Esophagus squamous epithelium (tissue), 5 donors: ENCODE measurements at regions not wholly inside any gene's neighbourhood (a gene's known extent, or its start where the extent isn't known, plus 50 kb on each side); places are given as distances from the start of the nearest gene placed in this dataset.

Source experiments
- DNase-seq: peaks from one replicate; lab custom pipeline; 2025; lab: John Stamatoyannopoulos, UW
- H3K27ac ChIP-seq, 4 donors: fragments of 200-600 bp; sonication (generic); one replicate each; pipeline ENCODE4 v1.5.1; 2016 to 2019; ENCODE audit warnings: mild to moderate bottlenecking in 1 of 4
- H3K27me3 ChIP-seq, 4 donors: fragments of 200-600 bp; sonication (generic); 1 replicate in 3 of 4; 2 replicates in 1 of 4; pipeline versions ENCODE4 v1.5.1 to v1.6.0; 2017 to 2021; ENCODE audit warnings: antibody characterized with exemption in 1 of 4
- H3K36me3 ChIP-seq, 3 donors: fragments of 200-600 bp; sonication (generic); one replicate each; pipeline ENCODE4 v1.5.1; 2016 to 2019
- H3K4me1 ChIP-seq, 3 donors: fragments of 200-600 bp; sonication (generic); one replicate each; pipeline ENCODE4 v1.5.1; 2017 to 2019
- H3K4me3 ChIP-seq, 4 donors: fragments of 200-600 bp; sonication (generic); 1 replicate in 3 of 4; 2 replicates in 1 of 4; pipeline ENCODE4 v1.5.1; 2016 to 2019; ENCODE audit warnings: mild to moderate bottlenecking in 2 of 4, moderate library complexity in 1 of 4
- H3K9me3 ChIP-seq, 3 donors: fragments of 200-600 bp; sonication (generic); one replicate each; pipeline ENCODE4 v1.5.1; 2016 to 2019
- CTCF ChIP-seq, 6 experiments: fragments of 450-650 bp in 4 of 6; fragments of 200-600 bp in 2 of 6; sonication (generic) in 2 of 6; IDR thresholded peaks; one replicate each; pipeline ENCODE4 v1.5.1; 2016 to 2019; ENCODE audit warnings: antibody characterized with exemption in 6 of 6, mild to moderate bottlenecking in 4 of 6, moderate library complexity in 4 of 6
- POLR2A ChIP-seq, 4 donors: fragments of 450-650 bp; IDR thresholded peaks; one replicate each; pipeline ENCODE4 v1.6.1; 2017; ENCODE audit warnings: antibody characterized with exemption in 4 of 4, mild to moderate bottlenecking in 4 of 4, moderate library complexity in 3 of 4
- WGBS, 2 donors: methylation state at CpG; one replicate each; pipeline ENCODE4 v1.1.5; 2018; 5-methylcytosine and 5-hydroxymethylcytosine counted together
- intact Hi-C: fragments of 100-400 bp; cut with DNase I; formaldehyde crosslinking; loops from one replicate; pipeline ENCODE4 v1.15.0; 2022
- donor health status: DM: yes; HTN: yes; CAD: no.

GRCh38 chr1:72620453-72620852 lies 338.1 kb upstream of the NEGR1 start:
- no peaks in the 10 kb centered on the region for H3K36me3 ChIP-seq
- H3K4me3 ChIP-seq = no peak overlapping the region
- 41 to 47% methylated on average over 2 of the region's 2 CpGs for WGBS, 2 donors
- no peaks in the 10 kb centered on the region for H3K27me3 ChIP-seq
- intact Hi-C loops = no loop called here
- H3K4me1 ChIP-seq = no peaks in the 10 kb centered on the region
- no peak for DNase-seq
- H3K9me3 ChIP-seq = no peaks in the 10 kb centered on the region
- TF ChIP-seq CTCF (IDR thresholded peaks at IDR 0.05) (no peak), POLR2A (IDR thresholded peaks at IDR 0.05) (no peak)
- H3K27ac ChIP-seq = no peak overlapping the region

GRCh38 chr1:72606216-72606810 lies 324.0 kb upstream of the NEGR1 start:
- no peak overlapping the region for H3K4me3 ChIP-seq
- no peaks in the 10 kb centered on the region for H3K4me1 ChIP-seq
- intact Hi-C loops = no loop called here
- no peak for TF ChIP-seq CTCF (IDR thresholded peaks at IDR 0.05)
- no peak overlapping the region for H3K27ac ChIP-seq
- H3K9me3 ChIP-seq = no peaks in the 10 kb centered on the region
- 21 to 29% methylated on average over 3 of the region's 3 CpGs for WGBS, 2 donors
- H3K27me3 ChIP-seq = no peaks in the 10 kb centered on the region
- DNase-seq = no peak
- no peaks in the 10 kb centered on the region for H3K36me3 ChIP-seq

- Histone ChIP-seq H3K9me3 (no peaks in the 10 kb centered on the region), H3K27me3 (no peaks in the 10 kb centered on the region), H3K4me1 (no peaks in the 10 kb centered on the region), H3K4me3 (no peak overlapping the region), H3K36me3 (no peaks in the 10 kb centered on the region), H3K27ac (no peak overlapping the region)
- intact Hi-C loops = no loop called here
- no peak for DNase-seq
- 77 to 80% methylated on average over 4 to 6 of the region's 6 CpGs for WGBS, 2 donors
- no peak for TF ChIP-seq POLR2A (IDR thresholded peaks at IDR 0.05)
- no peak for TF ChIP-seq CTCF (IDR thresholded peaks at IDR 0.05)
These were observed 318.8 kb upstream of the NEGR1 start for GRCh38 chr1:72601035-72601674.

- Histone ChIP-seq H3K9me3 (no peaks in the 10 kb centered on the region), H3K27ac (no peak overlapping the region), H3K27me3 (no peaks in the 10 kb centered on the region), H3K4me1 (no peaks in the 10 kb centered on the region), H3K36me3 (no peaks in the 10 kb centered on the region), H3K4me3 (no peak overlapping the region)
- no peak for DNase-seq
- WGBS, 2 donors = 79 to 80% methylated on average over 8 of the region's 8 CpGs
- TF ChIP-seq POLR2A (IDR thresholded peaks at IDR 0.05) (no peak), CTCF (IDR thresholded peaks at IDR 0.05) (no peak)
- intact Hi-C loops = no loop called here
These were observed 303.8 kb upstream of the NEGR1 start for GRCh38 chr1:72586023-72586685.

- no peak for TF ChIP-seq POLR2A (IDR thresholded peaks at IDR 0.05)
- TF ChIP-seq CTCF (IDR thresholded peaks at IDR 0.05) = no peak
- Histone ChIP-seq H3K4me1 (no peaks in the 10 kb centered on the region), H3K4me3 (no peak overlapping the region), H3K27me3 (no peaks in the 10 kb centered on the region), H3K9me3 (no peaks in the 10 kb centered on the region), H3K27ac (no peak overlapping the region), H3K36me3 (no peaks in the 10 kb centered on the region)
- WGBS, 2 donors = 66 to 75% methylated on average over 2 of the region's 2 CpGs
- DNase-seq = no peak
- intact Hi-C loops = no loop called here
These were observed 297.3 kb upstream of the NEGR1 start for GRCh38 chr1:72579629-72580028.
